Suprapubic skin (tissue), 4 donors: ENCODE measurements at regions not wholly inside any gene's neighbourhood (a gene's known extent, or its start where the extent isn't known, plus 50 kb on each side); places are given as distances from the start of the nearest gene placed in this dataset.

Experiments
- EP300 ChIP-seq: sonication (generic); formaldehyde crosslinking; IDR thresholded peaks from one replicate; pipeline ENCODE4 v1.6.1; 2017; ENCODE audit warnings: antibody characterized with exemption
- POLR2A ChIP-seq, 2 donors: fragments of 450-650 bp; IDR thresholded peaks; one replicate each; pipeline ENCODE4 v1.6.1; 2017; ENCODE audit warnings: antibody characterized with exemption in 2 of 2, mild to moderate bottlenecking in 2 of 2, moderate library complexity in 2 of 2
- POLR2AphosphoS5 ChIP-seq, 3 donors: sonication (generic); formaldehyde crosslinking; IDR thresholded peaks; one replicate each; pipeline ENCODE4 v1.6.1; 2017; ENCODE audit warnings: antibody characterized with exemption in 3 of 3

GRCh38 chr10:129042776-129043595, 424.1 kb upstream of the MGMT start:
- no peak for TF ChIP-seq POLR2A (IDR thresholded peaks at IDR 0.05)
- no peak for TF ChIP-seq POLR2AphosphoS5 (IDR thresholded peaks at IDR 0.05)
- no peak for TF ChIP-seq EP300
